Loucy (cell line): ENCODE measurements at regions not wholly inside any gene's neighbourhood (a gene's known extent, or its start where the extent isn't known, plus 50 kb on each side); places are given as distances from the start of the nearest gene placed in this dataset.

Experiments used
- EZH2phosphoT487 ChIP-seq: fragments of 200-600 bp; IDR thresholded peaks from 2 replicates; pipeline ENCODE4 v1.6.1; 2018; ENCODE audit warnings: antibody characterized with exemption, mild to moderate bottlenecking, moderate library complexity, borderline replicate concordance
- TF ChIP-seq, protein P1 (sequence below): fragments of 200-600 bp; sonication (generic); conservative IDR thresholded peaks from 2 replicates; pipeline ENCODE4 v1.5.1; 2014; ENCODE audit warnings: mild to moderate bottlenecking, antibody characterized with exemption, low read length

DNA sequence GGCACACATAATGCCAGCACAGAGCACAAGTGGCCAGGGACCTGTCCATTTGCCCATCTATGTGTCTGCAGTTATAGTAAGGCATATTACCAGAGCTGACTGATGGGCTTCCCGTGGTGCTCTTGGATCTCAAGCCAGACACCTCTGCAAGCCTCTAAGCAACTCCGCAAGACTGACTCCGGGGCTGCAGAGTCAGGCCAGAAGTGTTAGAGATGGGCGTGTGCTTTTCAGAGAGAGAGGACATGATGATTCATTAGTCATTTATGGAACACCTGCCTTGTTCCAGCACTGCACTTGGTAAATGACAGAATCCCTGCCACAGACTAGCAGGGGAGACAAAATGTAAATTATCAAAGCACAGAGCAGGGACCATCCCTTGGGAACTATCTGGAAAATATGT lies 559.0 kb downstream of the PDCD6IP start:
- TF ChIP-seq, protein P1, sequence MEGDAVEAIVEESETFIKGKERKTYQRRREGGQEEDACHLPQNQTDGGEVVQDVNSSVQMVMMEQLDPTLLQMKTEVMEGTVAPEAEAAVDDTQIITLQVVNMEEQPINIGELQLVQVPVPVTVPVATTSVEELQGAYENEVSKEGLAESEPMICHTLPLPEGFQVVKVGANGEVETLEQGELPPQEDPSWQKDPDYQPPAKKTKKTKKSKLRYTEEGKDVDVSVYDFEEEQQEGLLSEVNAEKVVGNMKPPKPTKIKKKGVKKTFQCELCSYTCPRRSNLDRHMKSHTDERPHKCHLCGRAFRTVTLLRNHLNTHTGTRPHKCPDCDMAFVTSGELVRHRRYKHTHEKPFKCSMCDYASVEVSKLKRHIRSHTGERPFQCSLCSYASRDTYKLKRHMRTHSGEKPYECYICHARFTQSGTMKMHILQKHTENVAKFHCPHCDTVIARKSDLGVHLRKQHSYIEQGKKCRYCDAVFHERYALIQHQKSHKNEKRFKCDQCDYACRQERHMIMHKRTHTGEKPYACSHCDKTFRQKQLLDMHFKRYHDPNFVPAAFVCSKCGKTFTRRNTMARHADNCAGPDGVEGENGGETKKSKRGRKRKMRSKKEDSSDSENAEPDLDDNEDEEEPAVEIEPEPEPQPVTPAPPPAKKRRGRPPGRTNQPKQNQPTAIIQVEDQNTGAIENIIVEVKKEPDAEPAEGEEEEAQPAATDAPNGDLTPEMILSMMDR = no peak
- no peak for TF ChIP-seq EZH2phosphoT487
